Right lobe of liver (tissue), 6 donors: ENCODE measurements at regions not wholly inside any gene's neighbourhood (a gene's known extent, or its start where the extent isn't known, plus 50 kb on each side); places are given as distances from the start of the nearest gene placed in this dataset.

Experiments
- ATAC-seq, 4 donors: fragments of 200-7000 bp; cut with Tn5 transposase; one replicate each; pipeline ENCODE4 v1.9.1; 2020; ENCODE audit warnings: mild to moderate bottlenecking in 4 of 4, moderate library complexity in 4 of 4
- DNase-seq, 3 donors: peaks; one replicate each; pipeline ENCODE4 v3.0.0-alpha.2; 2020
- H3K27ac ChIP-seq, 3 donors: fragments of 200-600 bp; one replicate each; pipeline ENCODE4 v1.8.0; 2022
- H3K27me3 ChIP-seq, 2 donors: fragments of 200-600 bp; one replicate each; pipeline ENCODE4 v1.8.0; 2022
- H3K36me3 ChIP-seq, 4 donors: fragments of 200-600 bp; sonication (generic) in 1 of 4; one replicate each; pipeline versions ENCODE4 v1.5.1 to v1.8.0; 2017 to 2022; ENCODE audit warnings: control low read depth in 1 of 4
- H3K4me1 ChIP-seq, 4 donors: fragments of 200-600 bp; sonication (generic) in 1 of 4; one replicate each; pipeline versions ENCODE4 v1.5.1 to v1.8.0; 2017 to 2022; ENCODE audit warnings: control low read depth in 1 of 4
- H3K4me3 ChIP-seq, 3 donors: fragments of 200-600 bp; one replicate each; pipeline ENCODE4 v1.8.0; 2022
- H3K9me3 ChIP-seq, 4 donors: fragments of 200-600 bp; sonication (generic) in 1 of 4; one replicate each; pipeline versions ENCODE4 v1.5.1 to v1.8.0; 2017 to 2022; ENCODE audit warnings: control low read depth in 1 of 4
- CTCF ChIP-seq, 4 donors: fragments of 200-600 bp in 3 of 4; fragments of 450-650 bp in 1 of 4; IDR thresholded peaks; one replicate each; pipeline versions ENCODE4 v1.5.1 to v1.8.0; 2016 to 2022; ENCODE audit warnings: antibody characterized with exemption in 4 of 4, mild to moderate bottlenecking in 2 of 4
- POLR2A ChIP-seq: fragments of 450-650 bp; IDR thresholded peaks from one replicate; pipeline ENCODE4 v1.6.1; 2017; ENCODE audit warnings: antibody characterized with exemption, mild to moderate bottlenecking
- WGBS: methylation state at CpG from one replicate; pipeline ENCODE4 v1.1.6; 2018; ENCODE audit warnings: low coverage, low lambda C conversion rate; ENCODE audit not compliant: insufficient coverage; ENCODE audit errors: missing lambda C conversion rate; 5-methylcytosine and 5-hydroxymethylcytosine counted together
- intact Hi-C, 2 donors: fragments of 100-400 bp; cut with DNase I; formaldehyde crosslinking; loops; one replicate each; pipeline versions ENCODE4 v1.11.2 to v1.14.1; 2022
- donor health status: DM: no; HTN: yes; CAD: no.
- donor health status: DM: no; HTN: no; CAD: no.
- donor health status: DM: no; HTN: no; CAD: no.
- donor health status: DM: no; HTN: yes; CAD: no.
- donor health status: DM: no; HTN: yes; CAD: no.

GRCh38 chr1:38465460-38465859 is 394.1 kb downstream of the RRAGC start:
- H3K4me3 ChIP-seq, result no peak overlapping the region
- no peak for ATAC-seq
- H3K27ac ChIP-seq, result no peak overlapping the region
- DNase-seq, result no peak
- H3K27me3 ChIP-seq, result peaks cover 0 to under 1% of the 10 kb centered on the region in 2 donors
- H3K4me1 ChIP-seq, result no peaks in the 10 kb centered on the region
- TF ChIP-seq POLR2A (no peak), CTCF (IDR thresholded peaks at IDR 0.05) (no peak)
- WGBS, result 66% methylated on average over 3 of the region's 4 CpGs
- H3K9me3 ChIP-seq, result no peaks in the 10 kb centered on the region
- intact Hi-C loops, result no loop called here
- no peaks in the 10 kb centered on the region for H3K36me3 ChIP-seq

- intact Hi-C loops, result no loop called here
- DNase-seq (no peak), ATAC-seq (peak in 1 of 4 donors; percentile 52)
- no peak for TF ChIP-seq POLR2A
- Histone ChIP-seq H3K4me1 (no peaks in the 10 kb centered on the region), H3K9me3 (no peaks in the 10 kb centered on the region), H3K4me3 (no peak overlapping the region), H3K36me3 (no peaks in the 10 kb centered on the region), H3K27me3 (no peaks in the 10 kb centered on the region), H3K27ac (no peak overlapping the region)
- 22% methylated on average over 7 of the region's 7 CpGs for WGBS
Observed at GRCh38 chr1:38464071-38464661, 395.4 kb downstream of the RRAGC start.

- DNase-seq (no peak), ATAC-seq (no peak)
- TF ChIP-seq CTCF (IDR thresholded peaks at IDR 0.05) (no peak), POLR2A (no peak)
- no peaks in the 10 kb centered on the region for H3K27me3 ChIP-seq
- H3K36me3 ChIP-seq, result no peaks in the 10 kb centered on the region
- no peak overlapping the region for H3K27ac ChIP-seq
- intact Hi-C loops, result no loop called here
- H3K4me1 ChIP-seq, result no peaks in the 10 kb centered on the region
- H3K4me3 ChIP-seq, result no peak overlapping the region
- H3K9me3 ChIP-seq, result no peaks in the 10 kb centered on the region
Observed at GRCh38 chr1:38463074-38463473, 396.5 kb downstream of the RRAGC start.

- no peaks in the 10 kb centered on the region for H3K27me3 ChIP-seq
- H3K27ac ChIP-seq, result no peak overlapping the region
- 33% methylated on average over 2 of the region's 2 CpGs for WGBS
- no peak overlapping the region for H3K4me3 ChIP-seq
- H3K9me3 ChIP-seq, result no peaks in the 10 kb centered on the region
- intact Hi-C loops, result no loop called here
- no peaks in the 10 kb centered on the region for H3K4me1 ChIP-seq
- DNase-seq, result no peak
- no peak for ATAC-seq
- TF ChIP-seq POLR2A (no peak), CTCF (IDR thresholded peaks at IDR 0.05) (no peak)
- no peaks in the 10 kb centered on the region for H3K36me3 ChIP-seq
Observed at GRCh38 chr1:38456531-38456876, 403.1 kb downstream of the RRAGC start.

- no peak overlapping the region for H3K27ac ChIP-seq
- H3K36me3 ChIP-seq, result no peaks in the 10 kb centered on the region
- no peaks in the 10 kb centered on the region for H3K4me1 ChIP-seq
- DNase-seq (peak in 1 of 3 donors; percentile 34), ATAC-seq (peak; percentile 62 to 74 (median 70))
- WGBS, result 33% methylated on average over 8 of the region's 16 CpGs
- intact Hi-C loops, result no loop called here
- H3K9me3 ChIP-seq, result no peaks in the 10 kb centered on the region
- no peak overlapping the region for H3K4me3 ChIP-seq
- no peaks in the 10 kb centered on the region for H3K27me3 ChIP-seq
- TF ChIP-seq POLR2A, result no peak
- no peak for TF ChIP-seq CTCF (IDR thresholded peaks at IDR 0.05)
Observed at GRCh38 chr1:38455829-38456530, 403.6 kb downstream of the RRAGC start.
